ENCODE measurements at regions not wholly inside any gene's neighbourhood (a gene's known extent, or its start where the extent isn't known, plus 50 kb on each side); places are given as distances from the start of the nearest gene placed in this dataset.

GRCh38 chr3:124163689-124164088 is 171.8 kb upstream of the ROPN1 start:
- TF ChIP-seq EZH2phosphoT487 (conservative IDR thresholded peaks at IDR 0.05; ENCODE audit: low read length) = no peak
- no peak for TF ChIP-seq CTCF (IDR thresholded peaks at IDR 0.05; ENCODE audit: insufficient read depth, low read length, poor library complexity, severe bottlenecking)

All from SU-DHL-6 (cell line).